Small intestine (tissue), 7 donors: ENCODE measurements at regions not wholly inside any gene's neighbourhood (a gene's known extent, or its start where the extent isn't known, plus 50 kb on each side); places are given as distances from the start of the nearest gene placed in this dataset.

Experiments used
- DNase-seq, 2 donors: peaks; one replicate each; pipeline versions ENCODE4 v3.0.0 to v3.0.0-alpha.2; 2013
- FAIRE-seq: peaks from 2 replicates; lab custom pipeline; 2012; peaks lifted over from hg19 to GRCh38; lab: Jason Lieb, UNC
- H3K27ac ChIP-seq, 3 donors: one replicate each; pipeline ENCODE4 v1.5.1; 2013; ENCODE audit warnings: low read length in 2 of 3, mild to moderate bottlenecking in 2 of 3, control low read depth in 1 of 3, inconsistent platforms in 1 of 3, low read depth in 1 of 3, moderate library complexity in 1 of 3
- H3K27me3 ChIP-seq, 3 donors: one replicate each; pipeline ENCODE4 v1.6.1; 2013; ENCODE audit warnings: low read length in 3 of 3, inconsistent platforms in 1 of 3; ENCODE audit not compliant: control insufficient read depth in 3 of 3, insufficient read depth in 3 of 3
- H3K36me3 ChIP-seq, 3 donors: one replicate each; pipeline ENCODE4 v1.6.1; 2013; ENCODE audit warnings: low read length in 3 of 3, inconsistent platforms in 1 of 3, low read depth in 1 of 3, mild to moderate bottlenecking in 1 of 3, moderate library complexity in 1 of 3; ENCODE audit not compliant: control insufficient read depth in 3 of 3, insufficient read depth in 2 of 3
- H3K4me1 ChIP-seq, 3 donors: one replicate each; pipeline ENCODE4 v1.6.1; 2013; ENCODE audit warnings: low read length in 2 of 3, inconsistent platforms in 1 of 3, low read depth in 1 of 3, mild to moderate bottlenecking in 1 of 3, moderate library complexity in 1 of 3; ENCODE audit not compliant: control insufficient read depth in 3 of 3, insufficient read depth in 2 of 3
- H3K4me3 ChIP-seq, 3 donors: one replicate each; pipeline ENCODE4 v1.5.1; 2013; ENCODE audit warnings: low read length in 3 of 3, control low read depth in 1 of 3, inconsistent platforms in 1 of 3, low read depth in 1 of 3, mild to moderate bottlenecking in 1 of 3, moderate library complexity in 1 of 3
- H3K9me3 ChIP-seq, 2 donors: one replicate each; pipeline ENCODE4 v1.6.1; 2013; ENCODE audit warnings: low read depth in 1 of 2, low read length in 1 of 2; ENCODE audit not compliant: control insufficient read depth in 2 of 2, insufficient read depth in 1 of 2
- WGBS, 3 donors: extraction: QIAGEN DNeasy Blood & Tissue Kit; methylation state at CpG; one replicate each; pipeline ENCODE4 v1.1.7; 2013; 5-methylcytosine and 5-hydroxymethylcytosine counted together
- donor health status: healthy with polysubstance abuse.
- donor health status: control.
- donor health status: control.
- donor health status: Bipolar disorder and iron deficiency.
- donor health status: healthy.

DNA sequence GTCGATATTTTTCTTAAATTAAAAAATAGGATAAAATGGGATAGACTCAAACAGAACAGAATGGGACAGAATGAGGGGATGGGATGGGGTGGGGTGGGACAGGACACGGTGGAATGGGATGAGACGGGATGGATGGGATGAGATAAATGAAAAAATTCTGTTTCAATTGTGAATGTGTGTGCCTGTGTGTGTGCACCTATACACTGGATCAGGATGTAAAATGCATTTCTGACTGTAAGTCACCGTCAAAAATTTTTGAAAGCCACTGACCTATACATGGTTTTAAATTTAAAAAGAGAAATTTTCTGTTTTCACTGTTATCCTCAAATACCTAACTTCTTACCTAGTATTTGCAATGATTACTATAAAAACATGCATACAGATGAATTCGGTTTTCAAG is 108.7 kb upstream of the UBE2E2 start:
- DNase-seq = no peak
- no peaks in the 10 kb centered on the region for H3K9me3 ChIP-seq
- no peaks in the 10 kb centered on the region for H3K27me3 ChIP-seq
- H3K27ac ChIP-seq = no peak overlapping the region
- no peak for FAIRE-seq
- WGBS, 3 donors = 79 to 88% (median 83%) methylated on average over 4 to 5 of the region's 5 CpGs
- no peak overlapping the region for H3K4me3 ChIP-seq
- H3K4me1 ChIP-seq = no peaks in the 10 kb centered on the region
- no peaks in the 10 kb centered on the region for H3K36me3 ChIP-seq

DNA sequence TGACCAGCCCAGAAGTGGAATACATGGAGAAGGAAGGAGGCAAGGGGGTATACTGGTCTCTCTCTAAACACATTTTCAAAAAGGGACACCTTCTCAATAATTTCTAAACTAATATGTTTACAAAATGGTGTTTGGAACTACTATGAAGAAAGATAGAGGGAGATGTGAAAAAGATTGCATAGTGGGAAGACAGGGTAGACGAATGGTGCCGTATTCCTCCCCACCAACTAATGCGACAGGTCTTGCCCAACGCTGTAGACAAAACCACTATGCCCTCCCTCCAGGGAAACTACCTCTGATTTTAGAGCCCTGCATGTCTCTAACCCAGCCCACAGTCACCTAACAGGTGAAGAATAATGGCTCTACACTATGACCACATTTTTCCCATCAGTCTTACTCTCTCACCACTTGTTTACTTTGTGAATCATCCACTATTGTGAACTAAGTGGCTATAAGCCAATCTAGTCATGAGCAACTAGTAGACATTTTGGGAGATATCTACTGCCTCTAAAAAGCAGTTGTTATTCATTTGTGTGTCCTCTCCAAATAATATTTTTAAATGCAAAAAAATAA is 108.2 kb upstream of the UBE2E2 start:
- H3K36me3 ChIP-seq = no peaks in the 10 kb centered on the region
- FAIRE-seq (no peak), DNase-seq (no peak)
- 84 to 99% (median 92%) methylated on average over 4 of the region's 4 CpGs for WGBS, 3 donors
- no peaks in the 10 kb centered on the region for H3K27me3 ChIP-seq
- no peaks in the 10 kb centered on the region for H3K4me1 ChIP-seq
- H3K9me3 ChIP-seq = no peaks in the 10 kb centered on the region
- H3K4me3 ChIP-seq = no peak overlapping the region
- H3K27ac ChIP-seq = no peak overlapping the region

DNA sequence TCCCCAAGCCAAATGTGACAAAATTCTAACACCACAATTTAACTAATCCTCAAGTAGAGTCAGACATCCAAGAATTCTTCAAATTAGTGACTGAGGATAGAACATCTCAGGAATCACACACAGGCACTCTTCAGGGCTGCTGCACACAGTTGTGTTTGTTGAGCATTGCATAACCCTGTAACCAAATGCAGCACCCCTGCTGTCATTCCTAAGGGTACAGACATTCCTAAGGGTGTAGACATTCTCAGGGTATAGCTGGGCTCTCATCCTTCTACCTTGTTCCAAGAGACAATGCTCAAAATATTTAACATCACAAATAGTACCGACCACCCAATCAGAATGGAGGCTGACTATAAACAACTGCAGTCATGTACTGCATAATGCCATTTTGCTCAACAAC is 107.1 kb upstream of the UBE2E2 start:
- 67 to 93% (median 87%) methylated on average over 1 of the region's 1 CpG for WGBS, 3 donors
- DNase-seq (no peak), FAIRE-seq (no peak)
- no peaks in the 10 kb centered on the region for H3K36me3 ChIP-seq
- no peaks in the 10 kb centered on the region for H3K27me3 ChIP-seq
- H3K9me3 ChIP-seq = no peaks in the 10 kb centered on the region
- no peak overlapping the region for H3K4me3 ChIP-seq
- no peaks in the 10 kb centered on the region for H3K4me1 ChIP-seq
- no peak overlapping the region for H3K27ac ChIP-seq

DNA sequence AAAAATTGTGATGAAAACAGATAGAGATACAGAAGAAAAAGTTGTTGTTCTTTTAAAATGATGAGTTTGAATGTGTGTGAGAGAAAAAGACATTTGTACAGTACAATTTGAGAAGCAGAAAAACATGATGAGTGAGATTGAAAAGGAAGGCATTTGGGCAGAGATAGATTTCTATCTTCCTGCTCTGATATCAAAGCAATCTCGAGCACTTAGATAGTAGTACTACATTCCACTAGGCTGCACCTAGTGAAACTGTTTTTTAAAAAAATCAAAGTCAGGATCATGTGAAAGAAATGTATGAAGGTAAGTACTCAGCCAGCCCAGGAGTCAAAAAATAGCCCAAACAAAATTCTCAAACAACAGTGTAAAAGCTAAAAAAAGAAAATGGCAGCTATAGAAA is 104.1 kb upstream of the UBE2E2 start:
- FAIRE-seq (no peak), DNase-seq (no peak)
- Histone ChIP-seq H3K27me3 (no peaks in the 10 kb centered on the region), H3K4me1 (no peaks in the 10 kb centered on the region), H3K9me3 (no peaks in the 10 kb centered on the region), H3K4me3 (no peak overlapping the region), H3K36me3 (no peaks in the 10 kb centered on the region), H3K27ac (no peak overlapping the region)
- WGBS, 3 donors = 39 to 60% (median 42%) methylated on average over 1 of the region's 1 CpG

DNA sequence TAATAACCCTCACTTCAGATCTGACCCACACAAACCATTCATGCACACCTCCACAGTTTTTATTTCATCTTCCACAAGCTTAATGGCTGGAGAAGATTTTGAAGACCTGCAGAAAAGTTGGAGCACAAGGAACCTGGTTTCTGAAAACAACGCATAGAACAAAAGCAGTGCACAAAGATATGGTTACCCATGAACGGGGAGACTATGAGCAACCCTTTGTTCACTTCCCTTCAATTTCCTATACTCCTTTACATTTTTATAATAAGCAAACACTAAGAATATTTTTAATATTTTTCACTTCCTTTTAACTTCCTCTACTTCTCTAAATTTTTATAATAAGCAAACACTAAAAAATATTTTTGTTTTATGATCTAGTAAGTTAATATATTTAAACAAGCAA is 103.5 kb upstream of the UBE2E2 start:
- Histone ChIP-seq H3K9me3 (no peaks in the 10 kb centered on the region), H3K27me3 (no peaks in the 10 kb centered on the region), H3K27ac (no peak overlapping the region), H3K36me3 (no peaks in the 10 kb centered on the region), H3K4me3 (no peak overlapping the region), H3K4me1 (no peaks in the 10 kb centered on the region)
- FAIRE-seq (no peak), DNase-seq (no peak)
- WGBS, 3 donors = 74 to 81% (median 78%) methylated on average over 2 of the region's 2 CpGs

DNA sequence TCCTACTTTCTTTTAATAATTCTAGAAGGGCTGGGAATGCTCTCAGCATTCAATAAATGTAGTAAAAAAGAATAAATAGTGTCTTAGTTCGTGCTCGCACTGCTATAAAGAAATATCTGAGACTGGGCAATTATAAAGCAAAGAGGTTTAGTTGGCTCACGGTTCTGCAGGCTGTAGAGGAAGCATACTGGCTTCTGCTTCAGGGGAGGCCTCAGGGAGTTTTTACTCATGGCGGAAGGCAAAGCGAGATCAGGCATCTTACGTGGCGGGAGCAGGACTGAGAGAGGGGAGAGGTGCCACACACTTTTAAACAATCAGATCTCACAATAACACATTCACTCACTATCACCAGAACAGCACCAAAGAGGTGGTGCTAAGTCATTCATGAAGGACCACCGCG is 103.0 kb upstream of the UBE2E2 start:
- no peaks in the 10 kb centered on the region for H3K27me3 ChIP-seq
- FAIRE-seq = no peak
- no peak overlapping the region for H3K4me3 ChIP-seq
- H3K4me1 ChIP-seq = no peaks in the 10 kb centered on the region
- H3K36me3 ChIP-seq = no peaks in the 10 kb centered on the region
- no peak for DNase-seq
- no peak overlapping the region for H3K27ac ChIP-seq
- H3K9me3 ChIP-seq = no peaks in the 10 kb centered on the region
- 87 to 92% (median 91%) methylated on average over 9 of the region's 9 CpGs for WGBS, 3 donors

DNA sequence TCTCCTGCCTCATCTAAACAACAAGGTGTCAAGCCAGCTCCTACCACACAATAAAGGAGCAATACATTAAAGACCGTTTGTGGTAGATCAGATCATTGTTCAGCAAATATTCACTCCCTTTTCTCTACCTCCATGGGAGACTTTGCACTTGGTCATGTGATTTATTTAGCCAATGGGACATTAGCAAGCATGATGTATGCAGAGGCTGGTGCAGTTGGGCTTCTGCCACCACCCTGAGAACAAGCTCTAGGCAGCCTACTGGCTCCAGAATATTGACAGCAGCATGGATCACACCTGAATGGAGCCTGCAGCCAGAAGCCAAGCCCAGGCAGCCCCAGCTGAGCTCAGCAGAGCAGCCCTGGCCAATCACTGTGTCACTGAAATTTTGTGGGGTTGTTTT is 99.4 kb upstream of the UBE2E2 start:
- Histone ChIP-seq H3K27me3 (no peaks in the 10 kb centered on the region), H3K9me3 (no peaks in the 10 kb centered on the region), H3K4me3 (no peak overlapping the region), H3K4me1 (no peaks in the 10 kb centered on the region), H3K27ac (no peak overlapping the region), H3K36me3 (no peaks in the 10 kb centered on the region)
- FAIRE-seq = no peak
- DNase-seq = no peak
- 17 to 59% (median 30%) methylated on average over 1 of the region's 1 CpG for whole genome bisulfite sequencing, 3 donors

DNA sequence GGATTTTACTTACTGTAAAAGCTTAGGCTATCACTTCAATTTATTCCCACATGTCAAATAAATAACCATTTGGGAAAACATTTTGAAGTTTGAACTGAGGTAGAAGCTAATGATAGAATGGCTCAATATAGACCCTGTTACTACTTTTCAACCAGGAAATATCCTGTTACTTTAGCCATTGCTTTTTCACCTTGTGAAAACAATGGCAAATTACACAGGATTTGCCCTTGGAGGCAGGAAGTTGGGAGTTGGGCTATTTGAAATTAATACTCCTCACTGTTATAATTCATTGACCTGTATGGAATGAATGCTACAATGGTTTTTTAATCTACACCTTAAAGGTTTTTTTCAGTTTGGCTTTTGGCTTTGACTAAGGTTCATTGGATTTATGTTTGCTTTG is 98.1 kb upstream of the UBE2E2 start:
- H3K36me3 ChIP-seq = no peaks in the 10 kb centered on the region
- FAIRE-seq = no peak
- DNase-seq = no peak
- no peaks in the 10 kb centered on the region for H3K4me1 ChIP-seq
- H3K4me3 ChIP-seq = no peak overlapping the region
- no peak overlapping the region for H3K27ac ChIP-seq
- no peaks in the 10 kb centered on the region for H3K27me3 ChIP-seq
- no peaks in the 10 kb centered on the region for H3K9me3 ChIP-seq

DNA sequence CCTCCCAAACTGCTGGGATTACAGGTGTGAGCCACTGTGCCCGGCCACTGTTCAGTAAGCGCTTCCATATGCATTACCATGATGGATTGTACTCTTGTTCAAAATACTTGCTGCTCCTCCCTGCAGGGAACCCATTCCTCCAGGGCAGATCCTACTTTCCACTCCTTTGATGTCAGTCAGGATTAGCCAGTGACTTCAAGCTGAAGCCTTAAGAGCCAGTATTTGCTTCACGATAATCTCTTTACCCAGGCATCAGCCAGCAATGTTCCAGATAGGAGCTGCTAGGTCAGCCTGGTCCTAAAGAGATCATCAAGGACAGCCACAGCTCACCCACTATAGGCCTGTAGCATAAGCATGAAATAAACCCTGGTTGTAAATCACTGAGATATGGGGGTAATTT is 96.5 kb upstream of the UBE2E2 start:
- Histone ChIP-seq H3K9me3 (no peaks in the 10 kb centered on the region), H3K27me3 (no peaks in the 10 kb centered on the region), H3K36me3 (no peaks in the 10 kb centered on the region), H3K4me3 (no peak overlapping the region), H3K4me1 (no peaks in the 10 kb centered on the region), H3K27ac (no peak overlapping the region)
- no peak for FAIRE-seq
- no peak for DNase-seq
- 68 to 86% (median 83%) methylated on average over 3 of the region's 3 CpGs for WGBS, 3 donors
